CD4-positive, alpha-beta T cell treated with Interleukin-6 at 100 ng/mL for 8 hours (primary cell): ENCODE measurements at regions not wholly inside any gene's neighbourhood (a gene's known extent, or its start where the extent isn't known, plus 50 kb on each side); places are given as distances from the start of the nearest gene placed in this dataset.
"Not testable (repeated sequence)": the region's sequence is repeated elsewhere in the genome, so short reads cannot be mapped to it uniquely, and the experiment has no call there.

ENCODE experiments used
- DNase-seq: peaks from one replicate; pipeline ENCODE4 v3.0.0-alpha.2; 2020; ENCODE audit warnings: mixed read lengths, low spot score

DNA sequence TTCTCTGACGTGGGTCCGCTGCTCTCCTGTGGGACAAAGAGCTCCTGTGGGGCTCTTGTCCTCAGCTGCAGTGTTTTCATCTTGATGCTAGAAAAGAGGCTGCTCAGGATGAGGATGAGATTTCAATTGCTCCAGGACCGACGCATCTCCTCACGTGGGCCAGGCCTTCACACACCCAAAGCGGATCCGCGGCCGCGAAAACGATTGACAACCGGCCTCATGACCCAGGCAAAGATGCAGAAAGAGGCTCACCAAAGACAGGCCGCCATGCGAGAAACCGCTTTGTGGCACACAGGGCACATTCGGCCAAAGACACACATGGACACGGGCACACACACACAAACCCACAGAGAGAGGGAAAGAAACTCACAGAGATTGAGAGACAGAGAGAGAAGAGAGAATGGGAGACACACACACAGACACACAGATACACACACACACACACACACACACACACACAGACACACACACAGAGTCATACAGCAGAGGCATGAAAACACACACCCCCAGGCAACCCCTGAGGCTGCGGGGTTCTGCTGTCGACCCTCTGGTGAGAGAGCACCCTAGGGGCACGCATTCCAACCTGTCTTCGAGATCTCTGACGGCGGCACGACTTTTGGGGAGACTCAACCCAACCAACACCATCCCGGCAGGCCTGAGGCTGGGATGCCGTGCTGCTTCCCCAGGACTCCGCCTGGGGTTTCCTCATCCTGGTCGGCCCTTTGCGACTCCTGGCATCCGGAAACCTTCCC is 168.5 kb upstream of the ZNF337 start:
- DNase-seq = not testable (repeated sequence)

- no peak for DNase-seq
Measured at GRCh38 chr20:25864326-25864962, 167.8 kb upstream of the ZNF337 start.

- DNase-seq = no peak
Measured at GRCh38 chr20:25863536-25864325, 167.1 kb upstream of the ZNF337 start.

- DNase-seq = peak; percentile 76
Measured at GRCh38 chr20:25862967-25863530, 166.4 kb upstream of the ZNF337 start.

DNA sequence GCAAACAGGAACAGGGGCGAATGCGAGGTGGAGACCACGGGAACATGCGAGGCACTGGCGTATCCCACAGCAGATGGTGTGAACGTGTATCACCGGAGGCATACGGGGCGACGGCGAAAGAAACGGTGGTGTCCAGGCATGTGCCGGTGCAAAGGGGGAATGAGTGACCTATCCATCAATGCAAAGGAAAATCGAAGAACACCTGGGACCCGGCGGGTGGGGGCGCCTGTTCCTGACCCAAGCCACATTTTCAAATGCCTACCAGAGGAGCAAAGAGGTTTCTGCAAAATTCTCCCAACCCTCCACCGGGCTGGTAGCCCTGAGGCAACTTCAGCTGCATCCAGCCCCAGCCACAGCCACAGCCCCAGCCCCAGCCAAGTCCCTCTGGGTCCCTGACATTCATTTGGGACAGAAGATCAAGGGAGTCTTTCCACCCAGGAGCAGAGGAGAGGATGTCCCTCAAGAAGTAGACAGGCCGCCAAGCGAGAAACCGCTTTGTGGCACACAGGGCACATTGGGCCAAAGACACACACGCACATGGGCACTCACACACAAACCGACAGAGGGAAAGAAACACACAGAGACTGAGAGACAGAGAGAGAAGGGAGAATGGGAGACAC is 164.0 kb upstream of the ZNF337 start:
- DNase-seq = no peak

- DNase-seq = peak; percentile 72
Measured at GRCh38 chr20:25859649-25860530, 163.2 kb upstream of the ZNF337 start.

DNA sequence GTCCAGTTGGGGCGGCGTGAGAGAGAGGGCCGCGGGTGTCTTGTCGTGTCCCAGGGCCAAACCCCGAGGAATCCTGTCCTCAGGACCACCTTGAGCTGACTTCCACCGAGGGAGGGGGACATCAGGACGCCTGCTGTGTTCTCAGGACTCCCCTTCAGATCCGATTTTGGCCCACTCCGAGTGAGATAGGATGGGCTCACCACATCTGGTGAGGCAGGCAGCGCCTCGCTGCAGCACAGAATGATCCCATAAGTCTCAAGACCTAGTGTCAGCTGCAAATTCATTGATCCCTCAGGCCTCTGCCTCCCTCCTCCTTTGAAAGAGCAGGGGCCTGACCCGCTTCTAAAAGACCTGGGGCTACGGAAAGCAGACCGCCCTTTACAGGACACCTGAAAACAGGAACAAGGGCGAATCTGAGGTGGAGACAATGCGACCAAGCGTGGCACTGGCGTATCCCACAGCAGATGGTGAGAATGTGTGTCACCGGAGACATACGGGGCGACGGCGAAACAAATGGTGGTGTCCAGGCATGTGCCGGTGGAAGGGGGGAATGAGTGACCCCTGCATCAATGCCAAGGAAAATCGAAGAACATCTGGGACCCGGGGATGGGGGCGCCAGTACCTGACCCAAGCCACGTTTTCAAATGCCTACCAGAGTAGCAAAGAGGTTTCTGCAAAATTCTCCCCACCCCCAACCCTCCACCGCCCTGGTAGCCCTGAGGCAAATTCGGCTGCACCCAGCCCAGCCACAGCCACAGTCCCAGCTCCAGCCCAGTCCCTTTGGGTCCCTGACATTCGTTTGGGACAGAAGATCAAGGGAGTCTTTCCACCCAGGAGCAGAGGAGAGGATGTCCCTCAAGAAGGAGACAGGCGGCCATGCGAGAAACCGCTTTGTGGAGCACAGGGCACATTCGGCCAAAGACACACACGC is 162.1 kb upstream of the ZNF337 start:
- DNase-seq = no peak

DNA sequence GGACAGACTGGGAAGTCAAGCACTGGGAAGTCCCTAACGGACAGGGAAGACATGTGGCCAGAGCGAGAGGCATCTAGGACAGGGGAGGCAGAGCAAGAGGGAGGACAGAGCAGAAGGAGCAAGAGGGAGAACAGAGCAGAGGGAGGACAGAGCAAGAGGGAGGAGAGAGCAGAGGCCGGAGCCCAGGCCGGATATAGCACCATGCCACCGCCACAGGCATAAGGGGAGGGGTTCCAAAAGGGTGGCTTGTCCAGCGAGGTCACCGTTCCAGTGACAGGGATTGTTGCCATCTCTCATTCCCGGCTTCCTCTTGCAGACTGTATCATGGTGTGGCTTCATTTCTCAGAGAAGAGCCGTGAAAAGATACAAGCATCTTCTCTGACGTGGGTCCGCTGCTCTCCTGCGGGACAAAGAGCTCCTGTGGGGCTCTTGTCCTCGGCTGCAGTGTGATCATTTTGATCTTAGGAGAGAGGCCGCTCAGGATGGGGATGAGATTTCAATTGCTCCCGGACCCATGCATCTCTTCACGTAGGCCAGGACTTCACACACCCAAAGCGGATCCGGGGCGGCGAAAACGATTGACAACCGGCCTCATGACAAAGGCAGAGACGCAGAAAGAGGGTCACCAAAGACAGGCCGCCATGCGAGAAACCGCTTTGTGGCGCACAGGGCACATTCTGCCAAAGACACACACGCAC is 160.6 kb upstream of the ZNF337 start:
- not testable (repeated sequence) for DNase-seq

GRCh38 chr20:25856256-25856884 is 159.7 kb upstream of the ZNF337 start:
- DNase-seq = no peak

DNA sequence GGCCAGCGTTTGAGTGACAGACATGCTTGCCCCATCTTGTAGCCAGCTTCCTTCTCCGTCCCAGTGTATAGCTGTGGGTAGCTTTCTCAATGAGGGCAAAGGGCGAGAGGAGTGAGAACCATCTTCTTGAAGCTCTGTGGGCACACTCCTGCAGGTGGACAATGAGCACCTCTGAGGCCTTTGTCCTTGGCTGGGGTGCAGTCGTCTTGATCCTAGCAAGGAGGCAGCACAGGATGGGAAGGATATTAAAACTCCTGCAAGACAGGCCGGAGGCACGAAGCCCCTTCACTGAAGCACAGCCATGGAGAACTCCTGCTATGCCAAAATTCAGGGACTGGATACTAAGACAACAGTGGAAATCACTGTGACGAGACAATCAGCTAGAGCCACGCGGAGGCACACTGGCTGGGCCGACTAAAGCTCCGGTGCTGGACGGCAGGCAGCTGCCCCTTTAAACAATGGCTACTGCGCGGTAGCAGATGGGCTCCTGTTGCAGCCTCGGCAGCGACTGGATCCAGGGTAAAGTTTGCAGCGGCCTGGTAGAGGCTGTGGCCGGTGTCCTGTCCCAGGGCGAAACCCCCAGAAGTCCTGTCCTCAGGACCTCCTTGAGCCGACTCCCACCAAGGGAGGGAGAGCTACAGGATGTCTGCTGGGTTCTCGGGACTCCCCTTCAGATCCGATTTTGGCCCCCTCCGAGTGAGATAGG is 159.0 kb upstream of the ZNF337 start:
- not testable (repeated sequence) for DNase-seq

DNA sequence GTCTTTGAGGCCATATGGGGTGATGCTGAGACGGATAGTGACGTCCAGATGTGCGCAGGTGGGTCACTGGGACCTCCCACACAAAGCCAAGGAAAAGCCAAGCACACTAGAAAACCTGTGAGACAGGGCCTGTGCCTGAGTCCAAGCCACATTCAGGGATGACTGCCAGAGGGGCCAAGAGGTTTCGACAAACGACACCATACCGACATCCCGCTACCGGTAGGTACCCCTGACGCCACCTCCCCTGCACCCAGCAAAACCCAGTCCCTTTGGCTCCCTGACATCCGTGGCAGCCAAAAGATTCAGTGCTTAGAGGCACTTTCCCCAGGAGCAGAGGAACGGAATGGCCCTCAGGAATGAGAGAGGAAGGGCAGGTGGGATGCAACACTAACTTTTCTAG is 158.0 kb upstream of the ZNF337 start:
- DNase-seq = not testable (repeated sequence)

DNA sequence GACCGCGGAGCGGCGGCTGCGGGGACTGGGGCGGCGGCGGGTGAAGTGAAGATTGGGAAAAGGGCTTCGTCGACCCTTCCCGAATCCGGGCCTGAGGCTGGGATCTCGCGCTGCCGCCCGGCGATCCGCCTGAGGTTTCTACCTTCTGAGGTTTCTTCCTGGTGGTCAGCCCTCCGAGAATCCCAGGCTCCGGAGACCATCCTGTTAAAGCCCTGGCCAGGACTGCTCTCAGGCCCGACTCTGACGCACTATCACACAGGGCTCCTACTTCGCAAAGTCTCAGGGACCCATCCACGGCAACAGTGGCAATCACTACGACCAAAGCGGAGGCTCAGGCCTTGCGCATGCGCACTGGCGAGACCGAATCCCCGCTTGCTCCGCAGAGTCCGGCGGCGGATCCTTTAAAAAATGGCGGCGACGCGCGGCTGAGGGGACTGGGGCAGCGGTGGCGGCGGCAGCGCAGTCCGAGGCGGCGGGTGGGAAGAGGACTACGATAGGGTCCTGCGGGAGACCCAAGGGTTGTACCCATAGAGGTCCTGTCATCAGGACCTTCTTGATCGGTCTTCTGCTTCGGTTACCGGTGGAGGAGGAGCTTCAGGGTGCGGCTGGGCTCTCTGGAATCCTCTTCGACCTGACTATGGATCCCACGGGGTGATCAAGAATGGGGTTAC is 157.2 kb upstream of the ZNF337 start:
- peak; percentile 81 for DNase-seq

GRCh38 chr20:25852968-25853717 is 156.5 kb upstream of the ZNF337 start:
- DNase-seq = not testable (repeated sequence)

DNA sequence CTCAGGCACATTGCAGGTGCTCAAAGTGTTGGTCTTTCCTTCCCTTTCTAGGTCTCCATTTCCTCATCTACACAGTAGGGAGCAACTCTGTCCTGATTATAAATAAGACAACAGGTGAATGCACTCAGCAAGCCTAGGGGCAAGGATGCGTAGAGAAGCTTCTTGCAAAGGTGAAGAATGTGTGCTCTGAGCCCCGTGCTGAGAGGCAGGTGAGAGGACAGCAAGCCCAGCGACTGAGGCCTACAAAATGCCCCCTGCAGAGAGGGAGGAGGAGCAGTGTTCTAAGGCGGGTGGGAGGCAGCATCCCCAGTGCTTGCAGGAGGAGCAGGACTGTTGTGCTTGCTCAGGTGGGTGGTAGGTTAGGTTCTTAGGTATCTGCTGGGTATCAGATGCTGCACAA is 153.5 kb upstream of the ZNF337 start:
- DNase-seq = not testable (repeated sequence)

GRCh38 chr20:25848222-25848621 is 151.6 kb upstream of the ZNF337 start:
- no peak for DNase-seq

DNA sequence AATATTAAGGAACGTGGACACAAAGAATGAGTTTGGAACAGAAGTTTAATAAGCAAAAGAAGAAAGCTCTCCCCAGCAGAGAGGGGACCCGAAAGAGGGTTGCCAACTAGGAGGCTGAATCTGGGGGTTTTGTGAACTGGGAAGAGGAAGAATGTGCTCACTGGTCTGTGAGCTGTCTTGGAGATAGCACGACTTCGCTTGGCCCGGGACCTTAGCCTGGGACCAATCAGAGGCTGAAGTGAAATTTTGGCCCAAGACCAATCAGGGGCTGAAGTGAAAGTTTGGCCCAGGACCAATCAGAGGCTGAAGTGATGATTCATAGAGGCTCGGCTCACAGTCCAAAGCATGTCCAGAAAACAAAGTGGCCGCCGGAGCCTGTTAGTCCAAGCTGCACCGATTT is 148.0 kb upstream of the ZNF337 start:
- not testable (repeated sequence) for DNase-seq

DNA sequence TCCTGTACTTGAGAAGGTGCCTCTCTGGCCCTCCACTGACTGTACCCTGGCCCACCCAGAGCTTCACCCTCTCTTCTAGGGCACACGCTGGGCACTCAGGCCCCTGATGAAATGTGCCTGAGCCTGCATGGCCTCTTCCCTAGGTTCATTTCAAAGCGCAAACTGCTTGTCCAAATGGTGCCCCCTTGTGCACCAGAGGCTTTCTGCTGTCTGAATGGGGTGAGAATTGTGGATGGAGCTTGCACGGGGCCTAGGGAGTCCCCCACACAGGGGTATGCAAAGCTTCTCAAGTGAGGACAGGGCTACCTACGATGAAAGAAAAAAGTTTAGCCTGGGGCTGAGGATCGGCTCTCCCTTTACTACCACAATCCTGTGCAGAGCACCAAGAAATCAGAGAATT is 116.9 kb upstream of the ZNF337 start:
- not testable (repeated sequence) for DNase-seq
